Upper lobe of left lung (tissue), 6 donors: ENCODE measurements at regions not wholly inside any gene's neighbourhood (a gene's known extent, or its start where the extent isn't known, plus 50 kb on each side); places are given as distances from the start of the nearest gene placed in this dataset.
A peak's percentile ranks its signal among the peaks of the same experiment; 100 is the strongest.
"Not testable (repeated sequence)": the region's sequence is repeated elsewhere in the genome, so short reads cannot be mapped to it uniquely, and the experiment has no call there.

Source experiments
- ATAC-seq, 2 donors: fragments of 200-7000 bp; cut with Tn5 transposase; one replicate each; pipeline ENCODE4 v1.9.1; 2022; ENCODE audit warnings: mild to moderate bottlenecking in 2 of 2, moderate library complexity in 2 of 2; ENCODE audit not compliant: low FRiP score in 2 of 2
- DNase-seq, 2 donors: peaks; one replicate each; pipeline ENCODE4 v3.0.0-alpha.2; 2019 to 2020
- H3K27ac ChIP-seq, 4 donors: fragments of 200-600 bp; sonication (generic); one replicate each; pipeline ENCODE4 v1.5.1; 2016 to 2019
- H3K27me3 ChIP-seq, 4 donors: fragments of 200-600 bp; sonication (generic); one replicate each; pipeline ENCODE4 v1.5.1; 2017 to 2019
- H3K36me3 ChIP-seq, 4 donors: fragments of 200-600 bp; sonication (generic); one replicate each; pipeline ENCODE4 v1.5.1; 2016 to 2019
- H3K4me1 ChIP-seq, 4 donors: fragments of 200-600 bp; sonication (generic); one replicate each; pipeline ENCODE4 v1.5.1; 2018 to 2019
- H3K4me3 ChIP-seq, 4 donors: fragments of 200-600 bp; sonication (generic); one replicate each; pipeline ENCODE4 v1.5.1; 2017 to 2019; ENCODE audit warnings: mild to moderate bottlenecking in 2 of 4, moderate library complexity in 1 of 4
- H3K9me3 ChIP-seq, 4 donors: fragments of 200-600 bp; sonication (generic); one replicate each; pipeline ENCODE4 v1.5.1; 2018 to 2019
- CTCF ChIP-seq, 6 experiments: fragments of 450-650 bp in 4 of 6; fragments of 200-600 bp in 2 of 6; sonication (generic) in 2 of 6; IDR thresholded peaks; one replicate each; pipeline ENCODE4 v1.5.1; 2016 to 2019; ENCODE audit warnings: antibody characterized with exemption in 6 of 6
- EP300 ChIP-seq, 4 donors: sonication (generic); formaldehyde crosslinking; IDR thresholded peaks; one replicate each; pipeline ENCODE4 v1.5.1; 2017; ENCODE audit warnings: antibody characterized with exemption in 4 of 4, control low read depth in 2 of 4
- POLR2A ChIP-seq, 4 donors: fragments of 450-650 bp; IDR thresholded peaks; one replicate each; pipeline ENCODE4 v1.5.1; 2016 to 2017; ENCODE audit warnings: antibody characterized with exemption in 4 of 4, mild to moderate bottlenecking in 2 of 4
- POLR2AphosphoS5 ChIP-seq, 2 donors: sonication (generic); formaldehyde crosslinking; IDR thresholded peaks; one replicate each; pipeline ENCODE4 v1.5.1; 2017; ENCODE audit warnings: antibody characterized with exemption in 2 of 2
- WGBS, 2 donors: methylation state at CpG; one replicate each; pipeline ENCODE4 v1.1.5; 2017 to 2018; 5-methylcytosine and 5-hydroxymethylcytosine counted together
- donor health status: DM: no; HTN: no; CAD: no; lungs with moderate emphysema.
- donor health status: DM: no; HTN: yes; CAD: no; lungs with severe emphysema.

GRCh38 chr12:33223956-33224355 is 215.7 kb downstream of the SYT10 start:
- ATAC-seq (no peak), DNase-seq (no peak)
- Histone ChIP-seq H3K27ac (no peak overlapping the region), H3K4me3 (no peak overlapping the region), H3K27me3 (no peaks in the 10 kb centered on the region), H3K9me3 (peaks cover 0 to under 1% (median 0%) of the 10 kb centered on the region in 4 donors), H3K36me3 (no peaks in the 10 kb centered on the region), H3K4me1 (no peaks in the 10 kb centered on the region)
- no peak for TF ChIP-seq POLR2A (IDR thresholded peaks at IDR 0.05)
- no peak for TF ChIP-seq CTCF (IDR thresholded peaks at IDR 0.05)
- TF ChIP-seq EP300 (IDR thresholded peaks at IDR 0.05) = no peak
- TF ChIP-seq POLR2AphosphoS5 (IDR thresholded peaks at IDR 0.05) = no peak
- 62 to 85% methylated on average over 3 of the region's 3 CpGs for WGBS, 2 donors

GRCh38 chr12:33222357-33222756 is 217.3 kb downstream of the SYT10 start:
- DNase-seq (no peak), ATAC-seq (peak in 1 of 2 donors; percentile 51)
- WGBS, 2 donors = 82 to 90% methylated on average over 4 of the region's 4 CpGs
- Histone ChIP-seq H3K27me3 (no peaks in the 10 kb centered on the region), H3K4me3 (no peak overlapping the region), H3K9me3 (peaks cover 0 to 9% (median 2%) of the 10 kb centered on the region in 4 donors), H3K4me1 (no peaks in the 10 kb centered on the region), H3K36me3 (no peaks in the 10 kb centered on the region), H3K27ac (no peak overlapping the region)
- TF ChIP-seq POLR2A (IDR thresholded peaks at IDR 0.05) = no peak

- Histone ChIP-seq H3K27ac (no peak overlapping the region), H3K9me3 (peaks cover 0 to 3% (median under 1%) of the 10 kb centered on the region in 4 donors), H3K27me3 (no peaks in the 10 kb centered on the region), H3K4me3 (no peak overlapping the region), H3K36me3 (no peaks in the 10 kb centered on the region), H3K4me1 (no peaks in the 10 kb centered on the region)
- ATAC-seq (no peak), DNase-seq (no peak)
- 72 to 85% methylated on average over 2 of the region's 2 CpGs for WGBS, 2 donors
- TF ChIP-seq POLR2A (IDR thresholded peaks at IDR 0.05) = no peak
- TF ChIP-seq EP300 (IDR thresholded peaks at IDR 0.05) = no peak
- no peak for TF ChIP-seq POLR2AphosphoS5 (IDR thresholded peaks at IDR 0.05)
- no peak for TF ChIP-seq CTCF (IDR thresholded peaks at IDR 0.05)
Measured at GRCh38 chr12:33205981-33206380, 233.6 kb downstream of the SYT10 start.

- ATAC-seq, H3K27ac ChIP-seq, H3K27me3 ChIP-seq, DNase-seq, H3K4me3 ChIP-seq, H3K36me3 ChIP-seq, H3K4me1 ChIP-seq, H3K9me3 ChIP-seq: not testable (repeated sequence)
Measured at GRCh38 chr12:33194389-33194788, 245.2 kb downstream of the SYT10 start.

GRCh38 chr12:33192226-33192625 is 247.4 kb downstream of the SYT10 start:
- Histone ChIP-seq H3K27ac (no peak overlapping the region), H3K9me3 (peaks cover 0 to 8% (median 0%) of the 10 kb centered on the region in 4 donors), H3K4me1 (no peaks in the 10 kb centered on the region), H3K27me3 (no peaks in the 10 kb centered on the region), H3K36me3 (no peaks in the 10 kb centered on the region), H3K4me3 (no peak overlapping the region)
- DNase-seq = no peak
- TF ChIP-seq CTCF (IDR thresholded peaks at IDR 0.05) (no peak), POLR2A (IDR thresholded peaks at IDR 0.05) (no peak), POLR2AphosphoS5 (IDR thresholded peaks at IDR 0.05) (no peak), EP300 (IDR thresholded peaks at IDR 0.05) (no peak)
- ATAC-seq = no peak
- WGBS, 2 donors = 80 to 81% methylated on average over 4 of the region's 4 CpGs

- TF ChIP-seq POLR2AphosphoS5 (IDR thresholded peaks at IDR 0.05) (no peak), POLR2A (IDR thresholded peaks at IDR 0.05) (no peak), EP300 (IDR thresholded peaks at IDR 0.05) (no peak), CTCF (IDR thresholded peaks at IDR 0.05) (no peak)
Measured at GRCh38 chr12:33187409-33187808, 252.2 kb downstream of the SYT10 start.

More at GRCh38 chr12:33187409-33187808, 252.2 kb downstream of the SYT10 start:
- H3K36me3 ChIP-seq = no peaks in the 10 kb centered on the region
- no peaks in the 10 kb centered on the region for H3K27me3 ChIP-seq
- H3K4me3 ChIP-seq = no peak overlapping the region
- H3K9me3 ChIP-seq = peaks cover 0 to 4% (median 0%) of the 10 kb centered on the region in 4 donors
- no peak for DNase-seq
- no peak for ATAC-seq
- no peaks in the 10 kb centered on the region for H3K4me1 ChIP-seq
- no peak overlapping the region for H3K27ac ChIP-seq
